ENCODE measurements at regions not wholly inside any gene's neighbourhood (a gene's known extent, or its start where the extent isn't known, plus 50 kb on each side); places are given as distances from the start of the nearest gene placed in this dataset.

- no peaks in the 10 kb centered on the region for H3K27me3 ChIP-seq (ENCODE audit: insufficient read depth, low read depth, low read length)
- no peaks in the 10 kb centered on the region for H3K9me2 ChIP-seq (ENCODE audit: insufficient read depth, low read length)
- no peak overlapping the region for H3K4me3 ChIP-seq (ENCODE audit: low read length)
- no peak overlapping the region for H3K4me2 ChIP-seq (ENCODE audit: low read length)
- no peak overlapping the region for H3K27ac ChIP-seq (ENCODE audit: low read length)
- H3K36me3 ChIP-seq (ENCODE audit: insufficient read depth, low read length) = no peaks in the 10 kb centered on the region
- H3F3A ChIP-seq (ENCODE audit: insufficient read depth, low read length, poor library complexity, severe bottlenecking) = no peaks in the 10 kb centered on the region
- H3K79me2 ChIP-seq (replicated peaks; ENCODE audit: insufficient read depth, low read length) = no peaks in the 10 kb centered on the region
- no peaks in the 10 kb centered on the region for H4K20me1 ChIP-seq (ENCODE audit: insufficient read depth)
- no peak overlapping the region for H2AFZ ChIP-seq (ENCODE audit: low read depth, low read length)
- H3K9ac ChIP-seq (ENCODE audit: low read length) = no peak overlapping the region
- TF ChIP-seq RAD21 (conservative IDR thresholded peaks at IDR 0.05) = no peak
- no peak for TF ChIP-seq MXI1 (conservative IDR thresholded peaks at IDR 0.05; ENCODE audit: poor library complexity, severe bottlenecking)
- no peak for TF ChIP-seq SMC3 (conservative IDR thresholded peaks at IDR 0.05; ENCODE audit: poor library complexity)
- TF ChIP-seq EZH2 (IDR thresholded peaks at IDR 0.05; ENCODE audit: borderline replicate concordance, insufficient read depth, low read length, poor library complexity, severe bottlenecking) = no peak
- TF ChIP-seq CTCF (IDR thresholded peaks at IDR 0.05; ENCODE audit: poor library complexity, severe bottlenecking) = no peak
- no peak for TF ChIP-seq TAF1 (IDR thresholded peaks at IDR 0.05; ENCODE audit: low read depth)
- no peak for TF ChIP-seq EP300 (conservative IDR thresholded peaks at IDR 0.05; ENCODE audit: poor library complexity, severe bottlenecking)
- no peak for TF ChIP-seq REST (IDR thresholded peaks at IDR 0.05; ENCODE audit: borderline replicate concordance)
- TF ChIP-seq POLR2AphosphoS5 (IDR thresholded peaks at IDR 0.05) = no peak
- no peaks in the 10 kb centered on the region for H3K9me3 ChIP-seq (ENCODE audit: low read length)
Observed at GRCh38 chr4:183825346-183825745, 79.8 kb upstream of the STOX2 start.

- H4K20me1 ChIP-seq (ENCODE audit: insufficient read depth) = no peaks in the 10 kb centered on the region
- H3K9me2 ChIP-seq (ENCODE audit: insufficient read depth, low read length) = no peaks in the 10 kb centered on the region
- H3K4me3 ChIP-seq (ENCODE audit: low read length) = no peak overlapping the region
- H2AFZ ChIP-seq (ENCODE audit: low read depth, low read length) = no peak overlapping the region
- H3K79me2 ChIP-seq (replicated peaks; ENCODE audit: insufficient read depth, low read length) = no peaks in the 10 kb centered on the region
- no peak for TF ChIP-seq REST (IDR thresholded peaks at IDR 0.05; ENCODE audit: borderline replicate concordance)
- TF ChIP-seq POLR2AphosphoS5 (IDR thresholded peaks at IDR 0.05) = no peak
- TF ChIP-seq CTCF (IDR thresholded peaks at IDR 0.05; ENCODE audit: poor library complexity, severe bottlenecking) = no peak
- TF ChIP-seq SMC3 (conservative IDR thresholded peaks at IDR 0.05; ENCODE audit: poor library complexity) = no peak
- TF ChIP-seq TAF1 (IDR thresholded peaks at IDR 0.05; ENCODE audit: low read depth) = no peak
- no peak for TF ChIP-seq RAD21 (conservative IDR thresholded peaks at IDR 0.05)
- TF ChIP-seq EZH2 (IDR thresholded peaks at IDR 0.05; ENCODE audit: borderline replicate concordance, insufficient read depth, low read length, poor library complexity, severe bottlenecking) = no peak
- no peak for TF ChIP-seq MXI1 (conservative IDR thresholded peaks at IDR 0.05; ENCODE audit: poor library complexity, severe bottlenecking)
- TF ChIP-seq EP300 (conservative IDR thresholded peaks at IDR 0.05; ENCODE audit: poor library complexity, severe bottlenecking) = no peak
- H3K27me3 ChIP-seq (ENCODE audit: insufficient read depth, low read depth, low read length) = no peaks in the 10 kb centered on the region
- H3K4me2 ChIP-seq (ENCODE audit: low read length) = no peak overlapping the region
- H3K9ac ChIP-seq (ENCODE audit: low read length) = no peak overlapping the region
- no peaks in the 10 kb centered on the region for H3K9me3 ChIP-seq (ENCODE audit: low read length)
- H3K27ac ChIP-seq (ENCODE audit: low read length) = no peak overlapping the region
- H3F3A ChIP-seq (ENCODE audit: insufficient read depth, low read length, poor library complexity, severe bottlenecking) = no peaks in the 10 kb centered on the region
- H3K36me3 ChIP-seq (ENCODE audit: insufficient read depth, low read length) = no peaks in the 10 kb centered on the region
Observed at GRCh38 chr4:183826461-183826860, 78.6 kb upstream of the STOX2 start.

Data from neural cell (in vitro differentiated cells).